LNCaP clone FGC (cell line): ENCODE measurements at regions not wholly inside any gene's neighbourhood (a gene's known extent, or its start where the extent isn't known, plus 50 kb on each side); places are given as distances from the start of the nearest gene placed in this dataset.

Experiments
- DNase-seq: peaks from one replicate; pipeline ENCODE4 v3.0.0-alpha.2; 2011; ENCODE audit warnings: low read depth
- H3K4me3 ChIP-seq: 2 replicates; pipeline ENCODE4 v1.5.1; 2011; ENCODE audit warnings: mild to moderate bottlenecking, low read depth, low read length, control low read depth
- TF ChIP-seq, protein P1 (sequence below): IDR thresholded peaks from 2 replicates; pipeline ENCODE4 v1.5.1; 2012; ENCODE audit warnings: mild to moderate bottlenecking; ENCODE audit not compliant: control insufficient read depth, insufficient read depth; ENCODE audit errors: extremely low read depth

DNA sequence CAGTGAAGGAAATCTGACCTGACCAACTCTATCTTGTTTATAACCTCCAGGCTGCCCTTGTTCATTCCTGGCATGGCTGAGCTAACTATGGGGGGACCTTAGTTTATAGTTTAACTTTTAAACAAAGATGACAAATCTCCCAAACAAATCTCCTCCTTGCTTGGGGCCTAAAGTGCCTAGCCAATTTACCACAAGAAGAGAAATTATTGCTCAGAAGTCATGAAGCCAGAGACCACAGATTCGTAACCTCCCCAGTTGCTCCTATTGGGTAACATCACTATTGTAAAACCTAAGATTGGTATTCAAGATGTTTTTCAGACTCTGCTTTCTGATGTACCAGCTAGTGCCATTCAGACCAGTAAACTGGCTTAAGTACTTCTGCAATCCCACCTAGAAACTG lies 649.4 kb upstream of the SLC8A1 start:
- no peak overlapping the region for H3K4me3 ChIP-seq
- DNase-seq = no peak
- TF ChIP-seq, protein P1, sequence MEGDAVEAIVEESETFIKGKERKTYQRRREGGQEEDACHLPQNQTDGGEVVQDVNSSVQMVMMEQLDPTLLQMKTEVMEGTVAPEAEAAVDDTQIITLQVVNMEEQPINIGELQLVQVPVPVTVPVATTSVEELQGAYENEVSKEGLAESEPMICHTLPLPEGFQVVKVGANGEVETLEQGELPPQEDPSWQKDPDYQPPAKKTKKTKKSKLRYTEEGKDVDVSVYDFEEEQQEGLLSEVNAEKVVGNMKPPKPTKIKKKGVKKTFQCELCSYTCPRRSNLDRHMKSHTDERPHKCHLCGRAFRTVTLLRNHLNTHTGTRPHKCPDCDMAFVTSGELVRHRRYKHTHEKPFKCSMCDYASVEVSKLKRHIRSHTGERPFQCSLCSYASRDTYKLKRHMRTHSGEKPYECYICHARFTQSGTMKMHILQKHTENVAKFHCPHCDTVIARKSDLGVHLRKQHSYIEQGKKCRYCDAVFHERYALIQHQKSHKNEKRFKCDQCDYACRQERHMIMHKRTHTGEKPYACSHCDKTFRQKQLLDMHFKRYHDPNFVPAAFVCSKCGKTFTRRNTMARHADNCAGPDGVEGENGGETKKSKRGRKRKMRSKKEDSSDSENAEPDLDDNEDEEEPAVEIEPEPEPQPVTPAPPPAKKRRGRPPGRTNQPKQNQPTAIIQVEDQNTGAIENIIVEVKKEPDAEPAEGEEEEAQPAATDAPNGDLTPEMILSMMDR = no peak

GRCh38 chr2:41109744-41110143 lies 657.9 kb upstream of the SLC8A1 start:
- TF ChIP-seq, protein P1 = no peak
- DNase-seq = no peak
- no peak overlapping the region for H3K4me3 ChIP-seq

DNA sequence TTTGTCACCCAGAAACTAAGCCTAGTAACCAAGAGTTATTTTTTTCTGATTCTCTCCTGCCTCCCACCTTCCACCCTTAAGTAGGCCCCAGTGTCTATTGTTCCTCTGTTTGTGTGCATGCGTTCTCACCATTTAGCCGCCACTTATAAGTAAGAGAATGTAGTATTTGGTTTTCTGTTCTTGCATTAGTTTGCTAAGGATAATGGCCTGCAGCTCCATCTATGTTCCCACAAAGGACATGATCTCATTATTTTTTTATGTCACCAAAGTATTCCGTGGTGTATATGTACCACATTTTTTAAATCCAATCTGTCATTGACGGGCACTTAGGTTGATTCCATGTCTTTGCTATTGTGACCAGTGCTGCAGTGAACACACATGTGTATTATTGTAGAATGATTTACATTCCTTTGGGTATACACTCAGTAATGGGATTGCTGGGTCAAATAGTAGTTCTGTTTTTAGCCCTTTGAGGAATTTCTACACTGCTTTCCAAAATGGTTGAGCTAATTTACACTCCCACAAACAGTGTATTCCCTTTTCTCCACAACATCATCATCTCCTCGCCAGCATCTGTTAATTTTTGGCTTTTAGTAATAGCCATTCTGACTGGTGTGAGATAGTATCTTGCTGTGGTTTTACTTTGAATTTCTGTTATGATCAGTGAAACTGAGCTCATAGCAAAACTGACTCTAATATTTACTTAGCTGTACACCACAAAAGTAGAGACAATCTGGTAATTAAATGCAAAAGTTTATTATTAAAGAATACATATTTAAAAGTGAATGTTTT lies 660.1 kb upstream of the SLC8A1 start:
- DNase-seq = no peak
- TF ChIP-seq, protein P1 = no peak
- no peak overlapping the region for H3K4me3 ChIP-seq

- H3K4me3 ChIP-seq = no peak overlapping the region
- DNase-seq = no peak
- TF ChIP-seq, protein P1 = no peak
Observed at GRCh38 chr2:41116106-41116797, 664.4 kb upstream of the SLC8A1 start.

- TF ChIP-seq, protein P1 = no peak
- no peak for DNase-seq
- H3K4me3 ChIP-seq = no peak overlapping the region
Observed at GRCh38 chr2:41119489-41119888, 667.6 kb upstream of the SLC8A1 start.

- H3K4me3 ChIP-seq = no peak overlapping the region
- no peak for DNase-seq
- TF ChIP-seq, protein P1 = no peak
Observed at GRCh38 chr2:41123341-41123740, 671.5 kb upstream of the SLC8A1 start.
